Spinal cord (tissue), 9 donors: ENCODE measurements at regions not wholly inside any gene's neighbourhood (a gene's known extent, or its start where the extent isn't known, plus 50 kb on each side); places are given as distances from the start of the nearest gene placed in this dataset.
"Not testable (repeated sequence)": the region's sequence is repeated elsewhere in the genome, so short reads cannot be mapped to it uniquely, and the experiment has no call there.

ENCODE experiments used
- DNase-seq, 6 donors: peaks; one replicate each; pipeline versions ENCODE4 v3.0.0 to v3.0.0-alpha.2; 2013 to 2015; ENCODE audit warnings: low spot score in 6 of 6, low read depth in 4 of 6
- H3K27ac ChIP-seq: one replicate; pipeline ENCODE4 v1.5.1; 2013; ENCODE audit warnings: low read depth, low read length, control low read depth
- H3K27me3 ChIP-seq: one replicate; pipeline ENCODE4 v1.6.1; 2013; ENCODE audit warnings: low read length; ENCODE audit not compliant: control insufficient read depth, insufficient read depth
- H3K36me3 ChIP-seq: one replicate; pipeline ENCODE4 v1.6.1; 2013; ENCODE audit warnings: low read length; ENCODE audit not compliant: control insufficient read depth, insufficient read depth
- H3K4me1 ChIP-seq: one replicate; pipeline ENCODE4 v1.6.1; 2013; ENCODE audit warnings: low read length; ENCODE audit not compliant: control insufficient read depth, insufficient read depth
- H3K4me3 ChIP-seq: one replicate; pipeline ENCODE4 v1.5.1; 2013; ENCODE audit warnings: low read depth, low read length, control low read depth
- H3K9me3 ChIP-seq: one replicate; pipeline ENCODE4 v1.6.1; 2013; ENCODE audit warnings: low read length; ENCODE audit not compliant: control insufficient read depth, insufficient read depth
- WGBS: methylation state at CpG from one replicate; pipeline ENCODE4 v1.1.5; 2013; ENCODE audit warnings: missing lambda C conversion rate; ENCODE audit not compliant: insufficient coverage; 5-methylcytosine and 5-hydroxymethylcytosine counted together
- donor health status: healthy.

DNA sequence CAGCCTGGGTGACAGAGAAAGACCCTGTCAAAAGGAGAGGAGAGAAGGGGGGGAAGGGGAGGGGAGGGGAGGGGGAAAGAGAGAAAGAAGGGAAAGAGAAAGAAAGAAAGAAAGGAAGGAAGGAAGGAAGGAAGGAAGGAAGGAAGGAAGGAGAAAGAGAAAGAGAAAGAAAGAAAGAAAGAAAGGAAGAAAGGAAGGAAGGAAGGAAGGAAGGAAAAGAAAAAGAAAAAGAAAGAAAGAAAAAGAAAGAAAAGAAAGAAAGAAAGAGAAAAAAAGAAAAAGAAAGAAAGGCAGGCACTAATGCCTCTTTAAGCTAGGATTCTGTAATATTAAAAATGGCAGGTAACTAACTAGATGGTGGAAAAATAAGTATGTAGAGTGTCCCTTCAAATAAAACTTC lies 59.8 kb upstream of the ABLIM1 start:
- not testable (repeated sequence) for H3K36me3 ChIP-seq, DNase-seq, H3K4me3 ChIP-seq, H3K27me3 ChIP-seq, H3K9me3 ChIP-seq, H3K4me1 ChIP-seq, H3K27ac ChIP-seq

DNA sequence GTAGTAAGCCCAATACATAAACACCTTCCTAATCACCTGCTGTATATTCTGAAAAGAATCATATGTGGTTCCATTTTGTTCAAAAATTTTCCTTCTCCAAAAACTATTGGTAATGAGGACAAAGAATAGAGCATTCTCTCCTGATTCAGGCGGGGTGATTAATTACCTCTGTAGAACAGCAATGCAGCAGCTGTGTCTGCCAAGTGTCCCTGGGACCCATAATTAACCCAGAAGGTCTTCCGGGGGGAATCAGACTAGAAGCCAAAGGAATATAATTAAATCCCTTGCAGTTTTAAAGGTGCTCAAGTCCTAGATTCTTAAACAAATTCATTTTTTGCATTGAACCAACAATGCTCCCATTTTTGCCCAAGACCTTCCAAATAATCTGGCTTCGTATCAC lies 60.3 kb upstream of the ABLIM1 start:
- Histone ChIP-seq H3K36me3 (no peaks in the 10 kb centered on the region), H3K9me3 (no peaks in the 10 kb centered on the region), H3K4me1 (peaks cover 3% of the 10 kb centered on the region), H3K27me3 (no peaks in the 10 kb centered on the region), H3K27ac (no peak overlapping the region), H3K4me3 (no peak overlapping the region)
- 13% methylated on average over 1 of the region's 3 CpGs for WGBS
- peak in 2 of 6 donors; percentile 58 to 77 for DNase-seq

DNA sequence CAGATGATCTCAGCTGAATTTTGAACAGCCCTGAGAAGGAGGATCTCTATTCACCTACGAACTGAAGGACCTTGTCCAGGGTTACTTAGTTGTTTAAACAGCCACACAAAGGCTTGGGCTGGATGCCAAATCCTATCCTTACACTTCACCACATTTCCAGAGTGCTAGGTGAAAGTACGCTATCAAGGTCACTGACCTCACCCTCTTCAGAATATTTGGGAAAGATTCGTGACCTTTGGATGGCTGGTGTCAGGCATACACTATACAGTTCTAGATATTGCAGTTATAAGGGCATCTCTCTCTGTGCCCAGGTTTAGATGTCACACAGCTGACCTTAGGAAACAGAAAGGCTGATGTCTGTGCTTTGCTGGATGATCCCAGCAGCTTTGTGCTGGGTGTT lies 61.2 kb upstream of the ABLIM1 start:
- no peak for DNase-seq
- 43% methylated on average over 1 of the region's 3 CpGs for WGBS
- no peak overlapping the region for H3K4me3 ChIP-seq
- H3K27ac ChIP-seq = peak overlapping the region; percentile 15
- H3K4me1 ChIP-seq = peaks cover 3% of the 10 kb centered on the region
- no peaks in the 10 kb centered on the region for H3K9me3 ChIP-seq
- H3K27me3 ChIP-seq = no peaks in the 10 kb centered on the region
- no peaks in the 10 kb centered on the region for H3K36me3 ChIP-seq

DNA sequence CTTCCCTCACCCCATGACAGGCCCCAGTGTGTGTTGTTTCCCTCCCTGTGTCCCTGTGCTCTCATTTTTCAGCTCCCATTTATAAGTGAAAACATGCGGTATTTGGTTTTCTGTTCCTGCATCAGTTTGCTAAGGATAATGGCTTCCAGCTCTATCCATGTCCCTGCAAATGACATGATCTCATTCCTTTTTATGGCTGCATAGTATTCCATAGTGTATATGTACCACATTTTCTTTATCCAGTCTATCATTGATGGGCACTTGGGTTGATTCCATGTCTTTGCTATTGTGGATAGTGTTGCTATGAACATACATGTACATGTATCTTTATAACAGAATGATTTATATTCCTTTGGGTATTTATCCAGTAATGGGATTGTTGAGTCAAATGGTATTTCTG lies 61.9 kb upstream of the ABLIM1 start:
- H3K4me3 ChIP-seq, DNase-seq, H3K4me1 ChIP-seq, H3K36me3 ChIP-seq, H3K27me3 ChIP-seq, H3K9me3 ChIP-seq, H3K27ac ChIP-seq: not testable (repeated sequence)
- WGBS = no CpG with 5 or more reads among the region's 1 CpG

DNA sequence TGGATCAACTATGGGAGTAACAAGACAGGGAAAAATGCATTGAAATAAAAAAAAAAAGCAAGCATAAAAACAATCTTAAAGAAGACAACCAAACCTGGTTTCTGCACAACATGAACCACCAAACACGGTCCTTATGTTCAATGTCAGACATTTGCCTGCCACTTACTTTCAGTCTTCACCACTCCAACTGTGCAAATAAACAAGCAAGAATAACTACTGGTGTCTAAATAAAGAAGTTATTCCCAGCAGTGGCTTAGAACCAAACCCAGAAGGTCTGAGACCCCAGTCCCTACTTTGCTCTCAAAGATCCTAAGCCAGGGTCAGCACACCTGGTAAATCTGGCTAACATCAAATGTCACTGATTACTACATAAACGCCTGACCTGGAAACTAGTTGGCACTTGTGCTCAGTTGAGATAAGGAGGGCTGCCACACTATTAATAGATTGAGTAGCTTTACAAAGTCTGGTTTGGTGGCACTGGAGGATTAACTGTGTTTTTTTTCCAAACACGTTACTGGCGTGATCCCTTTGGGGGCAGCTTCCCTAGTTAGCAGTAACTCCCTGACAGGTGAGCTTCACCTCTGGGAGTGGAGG lies 62.7 kb upstream of the ABLIM1 start:
- WGBS = 95% methylated on average over 2 of the region's 4 CpGs
- Histone ChIP-seq H3K27me3 (no peaks in the 10 kb centered on the region), H3K27ac (no peak overlapping the region), H3K9me3 (no peaks in the 10 kb centered on the region), H3K4me3 (no peak overlapping the region), H3K4me1 (no peaks in the 10 kb centered on the region), H3K36me3 (no peaks in the 10 kb centered on the region)
- DNase-seq = no peak

DNA sequence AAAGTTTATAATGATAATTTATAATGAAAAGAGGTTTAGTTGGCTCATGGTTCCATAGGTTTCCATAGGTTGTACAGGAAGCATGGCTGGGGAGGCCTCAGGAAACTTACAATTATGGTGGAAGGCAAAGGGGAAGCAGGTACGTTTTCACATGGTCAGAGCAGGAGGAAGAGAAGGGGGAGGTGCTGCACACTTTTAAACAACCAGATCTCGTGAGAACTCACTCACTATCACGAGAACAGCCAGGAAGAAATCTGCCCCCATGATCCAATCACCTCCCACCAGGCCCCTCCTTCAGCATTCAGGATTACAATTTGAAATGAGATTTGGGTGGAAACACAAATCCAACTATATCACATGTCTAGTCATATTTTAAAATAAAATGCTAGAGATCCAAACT lies 64.1 kb upstream of the ABLIM1 start:
- not testable (repeated sequence) for H3K27me3 ChIP-seq, DNase-seq, H3K4me3 ChIP-seq, H3K27ac ChIP-seq, H3K36me3 ChIP-seq, H3K4me1 ChIP-seq, H3K9me3 ChIP-seq
- WGBS = no CpG with 5 or more reads among the region's 3 CpGs

DNA sequence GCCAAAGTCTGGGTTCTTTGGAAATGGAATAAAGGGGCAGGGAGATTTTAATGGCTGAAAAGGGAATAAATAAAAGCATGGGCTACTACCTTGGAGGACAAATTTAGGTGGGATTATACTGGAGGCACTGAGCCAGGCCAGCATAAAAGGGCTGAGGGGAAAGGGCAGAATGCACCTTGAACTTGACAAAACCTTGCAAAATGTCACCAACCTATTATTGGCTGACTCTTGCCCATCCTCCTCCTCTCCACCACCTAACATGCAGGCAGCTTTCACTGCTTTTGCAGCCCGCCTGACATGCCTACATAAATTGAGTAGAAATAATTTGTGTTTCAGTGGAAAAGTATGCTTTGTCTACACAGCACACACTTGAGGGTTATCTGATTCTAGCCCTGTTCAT lies 65.3 kb upstream of the ABLIM1 start:
- Histone ChIP-seq H3K36me3 (no peaks in the 10 kb centered on the region), H3K27ac (no peak overlapping the region), H3K4me1 (no peaks in the 10 kb centered on the region), H3K9me3 (peaks cover 3% of the 10 kb centered on the region), H3K27me3 (no peaks in the 10 kb centered on the region), H3K4me3 (no peak overlapping the region)
- WGBS = no CpG with 5 or more reads among the region's 1 CpG
- no peak for DNase-seq

DNA sequence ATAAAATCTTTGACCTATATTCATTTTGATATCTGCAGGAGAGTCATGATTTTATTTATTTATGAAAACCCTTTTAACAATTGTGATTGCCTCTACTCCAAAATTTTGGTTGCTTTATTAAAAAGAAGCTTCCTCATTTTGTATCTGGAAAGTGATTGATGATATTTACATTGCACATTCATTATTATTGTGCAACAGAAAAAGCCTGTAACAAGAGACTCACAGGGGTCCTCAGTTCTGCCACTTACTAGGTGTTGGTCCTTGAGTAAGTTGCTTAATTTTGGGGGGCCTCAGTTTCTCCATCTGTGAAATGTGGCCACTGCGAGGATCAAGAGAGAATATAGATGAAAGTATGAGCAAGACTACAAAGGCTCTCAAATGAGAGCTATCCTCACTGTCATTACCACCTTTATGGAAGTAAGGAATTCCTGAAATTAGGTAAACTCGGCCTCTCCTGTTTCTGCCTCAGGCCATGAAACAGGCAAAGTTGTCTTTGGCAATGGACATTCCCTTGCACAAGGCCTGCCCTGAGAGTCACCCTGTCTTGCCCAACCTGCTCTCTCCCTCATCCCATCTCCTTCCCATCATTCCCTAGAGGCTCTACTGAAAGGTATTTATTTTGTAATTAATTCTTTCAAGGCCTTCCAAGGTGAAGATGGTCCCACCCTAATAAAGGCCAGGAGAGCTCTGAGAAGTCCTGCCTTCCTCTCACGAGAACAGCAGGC lies 66.1 kb upstream of the ABLIM1 start:
- H3K36me3 ChIP-seq = no peaks in the 10 kb centered on the region
- H3K4me3 ChIP-seq = no peak overlapping the region
- WGBS = 100% methylated on average over 1 of the region's 3 CpGs
- no peaks in the 10 kb centered on the region for H3K27me3 ChIP-seq
- peaks cover 2% of the 10 kb centered on the region for H3K4me1 ChIP-seq
- no peak for DNase-seq
- no peak overlapping the region for H3K27ac ChIP-seq
- peaks cover 3% of the 10 kb centered on the region for H3K9me3 ChIP-seq

DNA sequence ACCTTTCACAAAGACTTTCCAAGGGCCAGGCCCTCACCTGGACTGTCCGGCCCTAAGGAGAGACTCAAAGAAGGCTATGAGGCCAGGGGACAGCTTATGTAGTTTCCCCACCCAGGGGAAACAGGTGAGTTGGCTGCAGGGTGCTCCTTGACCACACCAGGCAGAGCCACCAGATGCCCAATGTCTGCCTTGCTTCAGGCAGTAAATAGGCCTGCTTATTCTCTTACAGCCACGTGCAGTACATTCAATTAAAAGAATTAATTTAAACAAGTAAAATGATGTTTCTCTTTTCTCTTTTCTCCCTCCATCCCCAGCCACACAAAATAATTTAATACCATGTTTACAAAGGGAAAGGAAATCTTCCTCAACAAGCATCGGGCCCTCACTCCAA lies 66.6 kb upstream of the ABLIM1 start:
- H3K27ac ChIP-seq = no peak overlapping the region
- H3K4me3 ChIP-seq = no peak overlapping the region
- peaks cover 3% of the 10 kb centered on the region for H3K9me3 ChIP-seq
- WGBS = 100% methylated on average over 1 of the region's 3 CpGs
- peaks cover 3% of the 10 kb centered on the region for H3K4me1 ChIP-seq
- H3K36me3 ChIP-seq = no peaks in the 10 kb centered on the region
- no peak for DNase-seq
- no peaks in the 10 kb centered on the region for H3K27me3 ChIP-seq

DNA sequence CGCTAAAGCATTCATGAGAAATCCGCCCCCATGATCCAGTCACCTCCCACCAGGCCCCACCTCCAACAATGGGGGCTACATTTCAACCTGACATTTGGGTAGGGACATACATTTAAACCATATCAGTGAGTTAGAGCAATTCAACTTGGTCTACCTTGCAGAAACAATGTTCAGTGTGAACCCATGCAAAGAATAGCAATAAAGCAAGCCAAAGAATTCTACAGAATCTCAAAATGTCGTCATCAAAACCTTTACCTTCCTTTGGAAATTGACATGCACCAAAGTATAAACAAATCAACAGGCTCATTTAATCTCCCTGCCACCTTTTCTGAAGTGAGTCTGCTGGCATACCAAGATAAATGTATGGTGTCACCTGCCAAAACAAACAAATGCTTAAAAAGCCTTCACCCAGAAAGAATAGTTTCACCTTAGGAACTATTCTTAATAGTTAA lies 68.8 kb upstream of the ABLIM1 start:
- Histone ChIP-seq H3K36me3 (no peaks in the 10 kb centered on the region), H3K9me3 (peaks cover 3% of the 10 kb centered on the region), H3K4me1 (peaks cover 3% of the 10 kb centered on the region), H3K27ac (no peak overlapping the region), H3K4me3 (no peak overlapping the region), H3K27me3 (no peaks in the 10 kb centered on the region)
- WGBS = 100% methylated on average over 1 of the region's 3 CpGs
- no peak for DNase-seq
